DOHH2 (cell line): ENCODE measurements at regions not wholly inside any gene's neighbourhood (a gene's known extent, or its start where the extent isn't known, plus 50 kb on each side); places are given as distances from the start of the nearest gene placed in this dataset.

Experiments used
- H3F3A ChIP-seq: fragments of 200-600 bp; sonication (generic), shearing (Covaris generic); 2 replicates; pipeline ENCODE4 v1.6.0; 2016; ENCODE audit warnings: antibody characterized with exemption, mild to moderate bottlenecking; ENCODE audit not compliant: control insufficient read depth, insufficient read depth
- H3K27ac ChIP-seq: fragments of 200-600 bp; sonication (generic); 2 replicates; pipeline ENCODE4 v1.5.1; 2014; ENCODE audit warnings: low read depth, mild to moderate bottlenecking, low read length, moderate library complexity
- H3K27me3 ChIP-seq: fragments of 200-600 bp; sonication (generic); 2 replicates; pipeline ENCODE4 v1.6.1; 2014; ENCODE audit warnings: mild to moderate bottlenecking, low read length, mixed read lengths; ENCODE audit not compliant: control insufficient read depth
- H3K36me3 ChIP-seq: fragments of 200-600 bp; sonication (generic); 2 replicates; pipeline ENCODE4 v1.6.1; 2014; ENCODE audit warnings: mild to moderate bottlenecking, low read length, moderate library complexity, mixed read lengths; ENCODE audit not compliant: control insufficient read depth
- H3K4me1 ChIP-seq: fragments of 200-600 bp; sonication (generic); 2 replicates; pipeline ENCODE4 v1.6.1; 2014; ENCODE audit warnings: mild to moderate bottlenecking, low read length, mixed read lengths; ENCODE audit not compliant: control insufficient read depth
- H3K4me2 ChIP-seq: fragments of 200-600 bp; sonication (generic); 2 replicates; pipeline ENCODE4 v1.6.0; 2014; ENCODE audit warnings: mild to moderate bottlenecking, low read length, moderate library complexity
- H3K4me3 ChIP-seq: fragments of 200-600 bp; sonication (generic); 2 replicates; pipeline ENCODE4 v1.5.1; 2014; ENCODE audit warnings: mild to moderate bottlenecking, low read length, mixed read lengths
- H3K79me2 ChIP-seq: fragments of 200-600 bp; sonication (generic); 2 replicates; pipeline ENCODE4 v1.6.1; 2014; ENCODE audit warnings: mild to moderate bottlenecking, low read length, mixed read lengths; ENCODE audit not compliant: control insufficient read depth
- H3K9me2 ChIP-seq: fragments of 200-600 bp; sonication (generic); replicated peaks from 2 replicates; pipeline ENCODE4 v1.6.1; 2014; ENCODE audit warnings: mild to moderate bottlenecking, low read length, mixed read lengths; ENCODE audit not compliant: control insufficient read depth
- H3K9me3 ChIP-seq: fragments of 200-600 bp; sonication (generic); 2 replicates; pipeline ENCODE4 v1.6.1; 2014; ENCODE audit warnings: antibody characterized with exemption, low read length, mixed read lengths; ENCODE audit not compliant: control insufficient read depth, insufficient read depth
- H4K20me1 ChIP-seq: fragments of 200-600 bp; sonication (generic); 2 replicates; pipeline ENCODE4 v1.6.0; 2014; ENCODE audit warnings: low read depth, mild to moderate bottlenecking, antibody characterized with exemption, low read length, moderate library complexity; ENCODE audit not compliant: control insufficient read depth, insufficient read depth
- EZH2phosphoT487 ChIP-seq: fragments of 200-600 bp; sonication (generic); IDR thresholded peaks from 2 replicates; pipeline ENCODE4 v1.6.1; 2017; ENCODE audit warnings: borderline replicate concordance, mild to moderate bottlenecking, antibody characterized with exemption, low read length, moderate library complexity, mixed read lengths
- TF ChIP-seq, protein P1 (sequence below): fragments of 200-600 bp; sonication (generic); IDR thresholded peaks from one replicate; pipeline ENCODE4 v1.5.1; 2014; ENCODE audit warnings: antibody characterized with exemption, mild to moderate bottlenecking, low read depth, low read length; ENCODE audit not compliant: poor library complexity, severe bottlenecking

- Histone ChIP-seq H3K9me2 (no peaks in the 10 kb centered on the region), H3K4me3 (no peak overlapping the region), H3K79me2 (no peaks in the 10 kb centered on the region), H3K27me3 (no peaks in the 10 kb centered on the region), H3K4me1 (peaks cover 25% of the 10 kb centered on the region), H3K36me3 (no peaks in the 10 kb centered on the region), H4K20me1 (no peaks in the 10 kb centered on the region), H3K4me2 (no peak overlapping the region), H3K27ac (no peak overlapping the region), H3F3A (no peaks in the 10 kb centered on the region), H3K9me3 (no peaks in the 10 kb centered on the region)
- TF ChIP-seq, protein P1, sequence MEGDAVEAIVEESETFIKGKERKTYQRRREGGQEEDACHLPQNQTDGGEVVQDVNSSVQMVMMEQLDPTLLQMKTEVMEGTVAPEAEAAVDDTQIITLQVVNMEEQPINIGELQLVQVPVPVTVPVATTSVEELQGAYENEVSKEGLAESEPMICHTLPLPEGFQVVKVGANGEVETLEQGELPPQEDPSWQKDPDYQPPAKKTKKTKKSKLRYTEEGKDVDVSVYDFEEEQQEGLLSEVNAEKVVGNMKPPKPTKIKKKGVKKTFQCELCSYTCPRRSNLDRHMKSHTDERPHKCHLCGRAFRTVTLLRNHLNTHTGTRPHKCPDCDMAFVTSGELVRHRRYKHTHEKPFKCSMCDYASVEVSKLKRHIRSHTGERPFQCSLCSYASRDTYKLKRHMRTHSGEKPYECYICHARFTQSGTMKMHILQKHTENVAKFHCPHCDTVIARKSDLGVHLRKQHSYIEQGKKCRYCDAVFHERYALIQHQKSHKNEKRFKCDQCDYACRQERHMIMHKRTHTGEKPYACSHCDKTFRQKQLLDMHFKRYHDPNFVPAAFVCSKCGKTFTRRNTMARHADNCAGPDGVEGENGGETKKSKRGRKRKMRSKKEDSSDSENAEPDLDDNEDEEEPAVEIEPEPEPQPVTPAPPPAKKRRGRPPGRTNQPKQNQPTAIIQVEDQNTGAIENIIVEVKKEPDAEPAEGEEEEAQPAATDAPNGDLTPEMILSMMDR = no peak
These were observed 530.2 kb downstream of the PTPRC start for GRCh38 chr1:199168888-199169585.

GRCh38 chr1:199170711-199171110 is 531.9 kb downstream of the PTPRC start:
- TF ChIP-seq, protein P1 = no peak
- no peak for TF ChIP-seq EZH2phosphoT487
- no peaks in the 10 kb centered on the region for H3K36me3 ChIP-seq
- H3K4me2 ChIP-seq = no peak overlapping the region
- no peaks in the 10 kb centered on the region for H3F3A ChIP-seq
- no peaks in the 10 kb centered on the region; the same call in 1 of the 2 replicates for H3K9me2 ChIP-seq
- H3K9me3 ChIP-seq = no peaks in the 10 kb centered on the region
- H3K27me3 ChIP-seq = no peaks in the 10 kb centered on the region
- peaks cover 32% of the 10 kb centered on the region for H3K4me1 ChIP-seq
- H3K27ac ChIP-seq = no peak overlapping the region
- H3K4me3 ChIP-seq = no peak overlapping the region
- H3K79me2 ChIP-seq = no peaks in the 10 kb centered on the region
- no peaks in the 10 kb centered on the region for H4K20me1 ChIP-seq

DNA sequence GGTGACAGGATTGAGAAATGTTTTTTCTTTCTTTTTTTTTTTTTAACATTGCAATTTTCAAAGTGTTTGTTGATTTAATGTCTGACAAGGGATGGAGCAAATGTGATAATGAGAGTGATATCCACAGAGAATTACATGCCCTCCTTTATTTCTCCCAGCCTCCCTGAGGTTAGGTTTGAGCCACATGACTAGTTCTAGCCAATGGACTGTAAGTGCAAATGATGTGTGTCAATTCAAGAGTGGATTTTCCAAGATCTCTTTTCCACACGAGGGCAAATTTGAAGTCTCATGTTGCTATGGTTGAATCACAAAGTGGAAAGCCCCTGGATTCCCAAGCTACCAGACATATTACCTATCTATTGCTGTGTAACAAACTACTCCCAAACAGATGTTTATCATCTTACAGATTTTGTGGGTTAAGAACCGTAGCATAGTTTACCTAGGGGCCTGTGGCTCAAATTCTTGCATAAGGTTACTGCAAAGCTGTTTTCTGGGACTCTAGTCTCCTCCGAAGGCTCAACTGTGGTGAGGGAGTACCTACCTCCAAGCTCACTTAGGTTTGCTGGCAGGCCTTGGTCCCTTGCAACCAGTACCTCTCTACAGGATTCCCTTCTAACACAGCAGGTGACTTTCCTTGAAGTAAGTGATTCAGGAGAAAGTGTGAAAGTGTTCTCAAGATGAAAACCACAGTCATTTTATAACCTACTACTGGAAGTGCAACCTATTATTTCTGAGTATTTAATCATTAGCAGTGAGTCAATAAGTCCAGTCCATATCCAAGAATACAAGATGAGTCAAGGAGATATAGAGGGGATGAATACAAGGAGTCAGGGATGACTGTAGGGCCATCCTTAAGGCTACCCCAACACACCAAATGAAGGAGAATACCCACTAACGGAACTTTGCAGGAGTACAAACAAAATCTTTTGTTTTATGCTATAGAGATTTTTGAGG is 533.6 kb downstream of the PTPRC start:
- no peaks in the 10 kb centered on the region for H3K9me3 ChIP-seq
- no peaks in the 10 kb centered on the region for H3K27me3 ChIP-seq
- no peak for TF ChIP-seq EZH2phosphoT487
- TF ChIP-seq, protein P1 = no peak
- no peak overlapping the region for H3K27ac ChIP-seq
- H3K4me2 ChIP-seq = peak overlapping the region; percentile 37
- H4K20me1 ChIP-seq = no peaks in the 10 kb centered on the region
- H3K4me3 ChIP-seq = no peak overlapping the region
- no peaks in the 10 kb centered on the region for H3F3A ChIP-seq
- no peaks in the 10 kb centered on the region for H3K36me3 ChIP-seq
- no peaks in the 10 kb centered on the region; the same call in 1 of the 2 replicates for H3K9me2 ChIP-seq
- H3K4me1 ChIP-seq = peaks cover 32% of the 10 kb centered on the region
- H3K79me2 ChIP-seq = no peaks in the 10 kb centered on the region
